ENCODE measurements at regions not wholly inside any gene's neighbourhood (a gene's known extent, or its start where the extent isn't known, plus 50 kb on each side); places are given as distances from the start of the nearest gene placed in this dataset.
"Not testable (repeated sequence)": the region's sequence is repeated elsewhere in the genome, so short reads cannot be mapped to it uniquely, and the experiment has no call there.

DNA sequence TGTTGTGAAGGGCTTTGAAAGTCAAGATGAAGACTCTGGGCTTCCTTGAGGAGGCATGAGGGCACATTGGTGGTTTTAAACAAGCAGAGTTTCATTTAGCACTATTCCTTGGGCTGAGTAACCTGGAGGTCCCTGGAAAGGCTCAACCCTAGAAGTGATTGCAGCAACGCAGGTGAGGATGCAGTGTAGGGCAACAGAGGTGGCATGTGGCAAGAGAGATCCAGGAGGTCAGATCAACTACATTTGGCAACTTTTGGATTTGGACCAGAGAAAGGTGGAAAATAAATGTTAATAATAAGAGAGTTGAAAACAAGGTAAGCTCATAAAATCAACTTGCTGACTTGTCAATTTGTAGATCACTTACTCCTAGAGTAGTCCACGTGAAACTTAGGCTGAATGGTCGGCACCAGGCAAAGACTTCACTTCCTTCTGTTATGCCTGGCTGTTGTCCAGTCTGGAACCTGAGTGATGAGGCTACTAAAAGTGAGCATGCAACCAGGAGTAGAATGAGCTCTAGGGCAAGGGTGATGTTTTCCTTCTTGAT, 414.6 kb upstream of the ZMIZ1 start:
- no peak for DNase-seq (ENCODE audit: low read depth)

GRCh38 chr10:78655979-78656378, 412.8 kb upstream of the ZMIZ1 start:
- no peak for DNase-seq (ENCODE audit: low read depth)

- no peak for DNase-seq (ENCODE audit: low read depth)
Measured at GRCh38 chr10:78656417-78657162, 412.2 kb upstream of the ZMIZ1 start.

- DNase-seq (ENCODE audit: low read depth): peak; percentile 44
Measured at GRCh38 chr10:78657163-78657861, 411.5 kb upstream of the ZMIZ1 start.

DNA sequence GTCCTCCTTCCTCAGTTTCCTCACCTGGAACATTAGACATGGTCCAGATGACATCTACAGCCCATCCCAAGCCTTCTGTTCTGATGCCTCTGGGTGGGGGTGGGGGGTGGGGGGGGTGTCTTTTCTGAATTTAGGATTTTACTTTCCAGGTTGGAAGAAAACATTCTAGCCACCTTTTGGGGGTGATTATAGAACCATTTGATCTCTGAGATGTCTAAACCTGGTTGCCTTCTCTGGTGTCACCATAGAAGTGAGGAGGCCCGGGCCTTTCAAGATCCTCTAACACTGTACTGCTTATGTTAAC, 411.0 kb upstream of the ZMIZ1 start:
- DNase-seq (ENCODE audit: low read depth): no peak

GRCh38 chr10:78658645-78659597, 409.8 kb upstream of the ZMIZ1 start:
- DNase-seq (ENCODE audit: low read depth): no peak

DNA sequence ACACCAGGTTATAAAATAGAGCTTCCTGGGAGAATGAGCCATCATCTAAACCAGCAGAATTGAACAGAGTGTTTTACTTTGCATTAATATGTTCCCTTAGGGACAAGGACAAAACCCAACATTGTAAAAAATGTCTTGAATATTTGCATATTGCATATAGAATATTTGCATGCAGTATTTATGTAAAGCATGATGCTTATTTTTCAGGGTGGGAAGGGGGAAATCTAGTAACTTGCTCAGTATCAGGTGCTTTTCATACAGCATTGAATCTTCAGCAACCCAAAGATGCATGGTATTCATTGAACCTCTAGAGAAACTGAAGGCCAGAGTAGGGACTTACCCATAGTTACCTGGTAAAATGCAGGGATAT, 409.2 kb upstream of the ZMIZ1 start:
- no peak for DNase-seq (ENCODE audit: low read depth)

GRCh38 chr10:78660446-78661106, 408.2 kb upstream of the ZMIZ1 start:
- no peak for DNase-seq (ENCODE audit: low read depth)

GRCh38 chr10:78663721-78664120, 405.0 kb upstream of the ZMIZ1 start:
- DNase-seq (ENCODE audit: low read depth): no peak

GRCh38 chr10:78664929-78665553, 403.7 kb upstream of the ZMIZ1 start:
- DNase-seq (ENCODE audit: low read depth): no peak

- DNase-seq (ENCODE audit: low read depth): no peak
Measured at GRCh38 chr10:78672918-78673317, 395.8 kb upstream of the ZMIZ1 start.

DNA sequence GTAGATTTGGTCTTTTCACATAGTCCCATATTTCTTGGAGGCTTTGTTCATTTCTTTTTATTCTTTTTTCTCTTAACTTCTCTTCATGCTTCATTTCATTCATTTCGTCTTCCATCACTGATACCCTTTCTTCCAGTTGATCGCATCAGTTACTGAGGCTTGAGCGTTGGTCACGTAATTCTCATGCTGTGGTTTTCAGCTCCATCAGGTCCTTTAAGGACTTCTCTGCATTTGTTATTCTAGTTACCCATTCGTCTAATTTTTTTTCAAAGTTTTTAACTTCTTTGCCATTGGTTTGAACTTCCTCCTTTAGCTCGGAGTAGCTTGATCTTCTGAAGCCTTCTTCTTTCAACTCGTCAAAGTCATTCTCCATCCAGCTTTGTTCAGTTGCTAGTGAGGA, 387.6 kb upstream of the ZMIZ1 start:
- not testable (repeated sequence) for DNase-seq (ENCODE audit: low read depth)

DNA sequence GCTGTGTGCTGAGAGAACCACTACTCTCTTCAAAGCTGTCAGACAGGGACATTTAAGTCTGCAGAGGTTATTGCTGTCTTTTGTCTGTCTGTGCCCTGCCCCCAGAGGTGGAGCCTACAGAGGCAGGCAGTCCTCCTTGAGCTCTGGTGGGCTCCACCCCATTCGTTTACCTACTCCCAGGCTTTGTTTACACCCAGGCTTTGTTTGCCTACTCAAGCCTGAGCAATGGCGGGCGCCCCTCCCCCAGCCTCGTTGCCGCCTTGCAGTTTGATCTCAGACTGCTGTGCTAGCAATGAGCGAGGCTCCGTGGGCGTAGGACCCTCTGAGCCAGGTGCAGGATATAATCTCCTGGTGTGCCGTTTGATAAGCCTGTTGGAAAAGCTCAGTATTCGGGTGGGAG, 386.8 kb upstream of the ZMIZ1 start:
- DNase-seq (ENCODE audit: low read depth): not testable (repeated sequence)

- DNase-seq (ENCODE audit: low read depth): no peak
Measured at GRCh38 chr10:78684947-78685346, 383.8 kb upstream of the ZMIZ1 start.

DNA sequence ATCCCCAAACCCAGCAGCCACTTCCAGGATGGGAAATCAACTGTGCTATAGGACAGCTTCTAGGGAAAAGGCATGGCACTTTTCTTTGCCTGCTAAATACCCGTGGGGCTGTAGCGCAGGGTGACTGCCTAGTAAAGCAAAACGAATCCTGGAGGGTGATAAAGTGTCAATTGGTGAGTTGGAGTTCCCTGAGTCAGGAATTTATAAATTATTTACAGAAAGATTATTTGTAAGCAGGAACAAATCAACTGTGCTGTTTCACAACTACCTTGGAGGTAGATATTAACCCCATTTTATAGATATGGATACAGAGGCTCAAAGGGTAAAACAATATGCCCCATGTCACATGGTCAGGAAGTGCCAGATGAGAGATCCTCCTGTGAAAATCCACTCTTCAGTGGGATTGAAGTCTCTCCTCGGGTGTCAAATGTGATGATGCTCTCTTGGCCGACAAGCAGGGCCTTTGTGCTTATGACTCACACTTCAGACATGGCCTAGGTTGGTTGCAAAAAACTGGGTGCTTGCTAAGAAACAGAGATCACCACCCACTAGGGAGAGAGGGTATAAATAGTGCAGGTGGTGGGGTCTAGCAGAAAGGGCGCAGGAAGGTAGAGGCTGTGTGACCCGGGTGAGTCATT, 383.2 kb upstream of the ZMIZ1 start:
- no peak for DNase-seq (ENCODE audit: low read depth)

- DNase-seq (ENCODE audit: low read depth): no peak
Measured at GRCh38 chr10:78686444-78687060, 382.2 kb upstream of the ZMIZ1 start.

- DNase-seq (ENCODE audit: low read depth): no peak
Measured at GRCh38 chr10:78687626-78688025, 381.1 kb upstream of the ZMIZ1 start.

GRCh38 chr10:78688230-78688900, 380.4 kb upstream of the ZMIZ1 start:
- no peak for DNase-seq (ENCODE audit: low read depth)

DNA sequence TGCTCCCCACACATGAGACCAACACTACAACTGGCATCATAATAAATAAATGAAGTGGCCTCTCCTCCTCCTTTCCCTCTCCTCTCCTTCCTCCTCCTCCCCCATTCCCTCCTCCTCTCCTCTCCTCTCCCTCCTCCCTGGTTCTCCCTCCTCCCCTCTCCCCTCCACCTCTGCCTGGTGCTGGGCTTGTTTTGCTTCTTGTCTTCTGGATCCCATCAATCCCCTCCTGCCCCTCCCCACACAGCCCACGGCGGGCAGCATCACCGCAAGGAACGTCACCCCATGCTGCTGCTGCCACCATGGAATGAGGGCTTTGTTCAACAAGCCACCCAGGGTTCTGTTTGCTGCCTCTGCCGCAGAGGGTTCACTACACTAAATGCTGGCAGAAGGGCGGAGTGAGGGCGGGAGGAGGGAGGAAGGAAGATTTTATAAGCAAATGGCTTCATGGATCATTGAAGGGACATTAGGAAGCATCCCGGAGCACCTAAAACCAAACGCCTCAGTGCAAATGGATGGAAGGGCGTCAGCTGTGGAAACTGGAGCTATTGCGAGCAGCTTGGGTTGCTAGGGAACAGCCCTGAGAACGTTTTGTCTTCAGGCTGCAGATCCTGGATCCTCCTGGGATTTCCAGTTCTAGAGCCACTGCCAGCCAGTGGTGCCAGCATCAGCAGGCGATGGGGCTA, 379.7 kb upstream of the ZMIZ1 start:
- no peak for DNase-seq (ENCODE audit: low read depth)

DNA sequence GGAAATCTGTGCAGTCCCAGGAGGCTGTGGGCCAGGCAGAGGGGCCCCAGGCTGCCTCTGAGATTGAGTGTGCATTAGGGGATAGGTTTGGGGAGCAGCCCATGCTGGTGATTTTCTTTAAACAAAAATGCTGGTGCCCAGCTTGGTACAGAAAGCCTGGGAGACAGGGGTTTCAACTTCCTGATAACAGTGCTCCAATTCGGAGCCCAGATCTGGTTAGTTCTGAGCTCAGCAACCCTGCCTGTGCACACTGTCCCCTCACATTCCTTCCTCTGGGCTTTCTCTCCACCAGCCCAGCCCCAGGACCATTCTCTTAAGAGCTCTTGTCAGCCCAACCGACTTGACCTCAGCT, 379.2 kb upstream of the ZMIZ1 start:
- DNase-seq (ENCODE audit: low read depth): no peak

All from stimulated activated CD4-positive, alpha-beta T cell treated with anti-CD3 and anti-CD28 coated beads, Interleukin-2, amount 100 ng/mL, for 4 hours (primary cell).